NB4 (cell line): ENCODE measurements at regions not wholly inside any gene's neighbourhood (a gene's known extent, or its start where the extent isn't known, plus 50 kb on each side); places are given as distances from the start of the nearest gene placed in this dataset.

ENCODE experiments used
- MYC ChIP-seq: IDR thresholded peaks from 2 replicates; pipeline ENCODE4 v1.6.1; 2011; ENCODE audit warnings: low read depth, low read length
- POLR2A ChIP-seq: IDR thresholded peaks from 2 replicates; pipeline ENCODE4 v1.6.1; 2011; ENCODE audit warnings: mild to moderate bottlenecking; ENCODE audit not compliant: insufficient read length; ENCODE audit errors: extremely low read depth
- TF ChIP-seq, protein P1 (sequence below): IDR thresholded peaks from one replicate; pipeline ENCODE4 v1.5.1; 2012; ENCODE audit warnings: low read depth, low read length
- TF ChIP-seq, protein P2 (sequence below): IDR thresholded peaks from 2 replicates; pipeline ENCODE4 v1.6.1; 2011; ENCODE audit warnings: low read depth, low read length

DNA sequence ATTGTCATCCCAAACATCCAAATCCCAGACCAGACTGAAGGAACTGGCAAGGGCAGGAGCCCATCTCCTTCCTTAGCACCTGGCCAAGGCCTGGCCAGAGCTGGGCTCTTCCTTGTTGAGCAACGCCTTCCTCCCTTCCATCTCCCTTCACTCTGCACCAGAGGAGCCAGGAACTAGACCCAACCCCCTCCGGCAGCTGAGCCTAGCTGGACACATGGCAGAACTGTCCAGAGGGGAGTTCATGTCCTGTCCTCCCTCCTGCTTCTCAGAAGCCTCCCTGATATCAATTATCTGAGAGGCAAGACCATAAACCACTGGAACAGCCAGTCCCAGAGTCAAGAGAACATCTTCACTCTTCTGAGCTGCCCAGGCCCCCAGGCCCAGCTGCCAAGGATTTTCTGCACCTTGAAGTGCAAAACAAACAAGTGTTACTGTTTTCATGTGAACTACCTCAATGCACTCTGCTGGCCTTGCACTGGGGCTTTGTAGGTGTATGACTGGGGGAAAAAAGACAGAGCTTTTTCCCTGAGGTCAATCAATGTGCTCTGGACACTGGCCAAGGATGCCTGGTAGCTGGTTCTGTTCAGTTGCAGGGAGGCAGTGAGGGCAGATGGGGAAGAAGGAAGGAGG, 104.5 kb upstream of the KCNK12 start:
- TF ChIP-seq, protein P1, sequence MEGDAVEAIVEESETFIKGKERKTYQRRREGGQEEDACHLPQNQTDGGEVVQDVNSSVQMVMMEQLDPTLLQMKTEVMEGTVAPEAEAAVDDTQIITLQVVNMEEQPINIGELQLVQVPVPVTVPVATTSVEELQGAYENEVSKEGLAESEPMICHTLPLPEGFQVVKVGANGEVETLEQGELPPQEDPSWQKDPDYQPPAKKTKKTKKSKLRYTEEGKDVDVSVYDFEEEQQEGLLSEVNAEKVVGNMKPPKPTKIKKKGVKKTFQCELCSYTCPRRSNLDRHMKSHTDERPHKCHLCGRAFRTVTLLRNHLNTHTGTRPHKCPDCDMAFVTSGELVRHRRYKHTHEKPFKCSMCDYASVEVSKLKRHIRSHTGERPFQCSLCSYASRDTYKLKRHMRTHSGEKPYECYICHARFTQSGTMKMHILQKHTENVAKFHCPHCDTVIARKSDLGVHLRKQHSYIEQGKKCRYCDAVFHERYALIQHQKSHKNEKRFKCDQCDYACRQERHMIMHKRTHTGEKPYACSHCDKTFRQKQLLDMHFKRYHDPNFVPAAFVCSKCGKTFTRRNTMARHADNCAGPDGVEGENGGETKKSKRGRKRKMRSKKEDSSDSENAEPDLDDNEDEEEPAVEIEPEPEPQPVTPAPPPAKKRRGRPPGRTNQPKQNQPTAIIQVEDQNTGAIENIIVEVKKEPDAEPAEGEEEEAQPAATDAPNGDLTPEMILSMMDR = no peak
- TF ChIP-seq POLR2A (no peak), MYC (no peak)
- TF ChIP-seq, protein P2, sequence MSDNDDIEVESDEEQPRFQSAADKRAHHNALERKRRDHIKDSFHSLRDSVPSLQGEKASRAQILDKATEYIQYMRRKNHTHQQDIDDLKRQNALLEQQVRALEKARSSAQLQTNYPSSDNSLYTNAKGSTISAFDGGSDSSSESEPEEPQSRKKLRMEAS = no peak
